ENCODE measurements at regions not wholly inside any gene's neighbourhood (a gene's known extent, or its start where the extent isn't known, plus 50 kb on each side); places are given as distances from the start of the nearest gene placed in this dataset.

DNA sequence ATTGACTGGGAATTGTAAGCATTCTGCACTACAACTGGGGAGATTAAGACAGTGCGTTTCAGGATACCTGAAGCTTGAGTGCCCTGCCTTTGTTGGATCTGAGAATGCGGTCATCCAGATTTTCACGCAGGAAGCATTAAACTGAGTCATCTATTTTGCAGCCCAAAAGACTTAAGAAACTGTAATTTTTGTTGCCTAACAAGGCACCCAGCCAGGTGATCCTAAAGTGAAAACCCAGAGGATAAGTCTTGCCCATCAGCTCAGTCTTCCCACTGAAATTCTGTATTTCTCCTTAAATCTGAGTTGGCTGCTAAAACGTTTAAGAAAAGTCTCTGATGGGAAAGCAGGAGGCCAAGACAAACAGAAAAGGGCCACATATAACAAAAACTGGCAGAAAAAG, 242.5 kb upstream of the TMCO5A start:
- intact Hi-C loops (cut with DNase I), result no loop called here
- Histone ChIP-seq H3K36me3 (no peaks in the 10 kb centered on the region), H3K4me1 (replicated peaks) (no peaks in the 10 kb centered on the region), H3K9me3 (no peaks in the 10 kb centered on the region), H3K27ac (no peak overlapping the region), H3K27me3 (replicated peaks; ENCODE audit: insufficient read depth) (no peaks in the 10 kb centered on the region), H3K4me3 (no peak overlapping the region)
- 58% methylated on average over 4 of the region's 4 CpGs for WGBS
- TF ChIP-seq, protein P1, sequence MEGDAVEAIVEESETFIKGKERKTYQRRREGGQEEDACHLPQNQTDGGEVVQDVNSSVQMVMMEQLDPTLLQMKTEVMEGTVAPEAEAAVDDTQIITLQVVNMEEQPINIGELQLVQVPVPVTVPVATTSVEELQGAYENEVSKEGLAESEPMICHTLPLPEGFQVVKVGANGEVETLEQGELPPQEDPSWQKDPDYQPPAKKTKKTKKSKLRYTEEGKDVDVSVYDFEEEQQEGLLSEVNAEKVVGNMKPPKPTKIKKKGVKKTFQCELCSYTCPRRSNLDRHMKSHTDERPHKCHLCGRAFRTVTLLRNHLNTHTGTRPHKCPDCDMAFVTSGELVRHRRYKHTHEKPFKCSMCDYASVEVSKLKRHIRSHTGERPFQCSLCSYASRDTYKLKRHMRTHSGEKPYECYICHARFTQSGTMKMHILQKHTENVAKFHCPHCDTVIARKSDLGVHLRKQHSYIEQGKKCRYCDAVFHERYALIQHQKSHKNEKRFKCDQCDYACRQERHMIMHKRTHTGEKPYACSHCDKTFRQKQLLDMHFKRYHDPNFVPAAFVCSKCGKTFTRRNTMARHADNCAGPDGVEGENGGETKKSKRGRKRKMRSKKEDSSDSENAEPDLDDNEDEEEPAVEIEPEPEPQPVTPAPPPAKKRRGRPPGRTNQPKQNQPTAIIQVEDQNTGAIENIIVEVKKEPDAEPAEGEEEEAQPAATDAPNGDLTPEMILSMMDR (IDR thresholded peaks at IDR 0.05), result no peak
- no peak for TF ChIP-seq POLR2A (IDR thresholded peaks at IDR 0.05)
- TF ChIP-seq POLR2AphosphoS5 (IDR thresholded peaks at IDR 0.05), result no peak
- DNase-seq (ENCODE audit: low spot score), result no peak

DNA sequence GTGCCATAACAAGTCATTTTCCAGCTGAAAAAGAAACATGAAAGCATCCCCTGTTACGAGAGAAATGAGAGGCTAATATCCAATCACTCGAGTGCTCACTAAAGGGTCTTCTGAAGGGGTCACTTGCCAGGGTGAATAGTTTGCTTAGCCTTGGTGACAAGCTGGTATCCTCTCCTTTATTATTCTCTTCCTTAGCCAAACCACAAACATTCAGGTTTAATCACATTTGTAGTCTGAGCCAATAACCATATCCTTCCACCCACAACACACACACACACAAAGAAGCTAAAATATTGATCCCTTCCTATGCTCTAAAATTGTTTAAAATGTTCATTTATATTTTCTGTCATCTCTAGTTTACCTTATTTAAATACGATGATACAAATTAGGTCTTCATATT, 240.5 kb upstream of the TMCO5A start:
- Histone ChIP-seq H3K4me3 (no peak overlapping the region), H3K4me1 (replicated peaks) (no peaks in the 10 kb centered on the region), H3K9me3 (no peaks in the 10 kb centered on the region), H3K27me3 (replicated peaks; ENCODE audit: insufficient read depth) (no peaks in the 10 kb centered on the region), H3K27ac (no peak overlapping the region), H3K36me3 (no peaks in the 10 kb centered on the region)
- DNase-seq (ENCODE audit: low spot score), result no peak
- intact Hi-C loops (cut with DNase I), result no loop called here
- 89% methylated on average over 3 of the region's 3 CpGs for WGBS
- no peak for TF ChIP-seq POLR2A (IDR thresholded peaks at IDR 0.05)
- no peak for TF ChIP-seq POLR2AphosphoS5 (IDR thresholded peaks at IDR 0.05)
- TF ChIP-seq, protein P1 (IDR thresholded peaks at IDR 0.05), result no peak

DNA sequence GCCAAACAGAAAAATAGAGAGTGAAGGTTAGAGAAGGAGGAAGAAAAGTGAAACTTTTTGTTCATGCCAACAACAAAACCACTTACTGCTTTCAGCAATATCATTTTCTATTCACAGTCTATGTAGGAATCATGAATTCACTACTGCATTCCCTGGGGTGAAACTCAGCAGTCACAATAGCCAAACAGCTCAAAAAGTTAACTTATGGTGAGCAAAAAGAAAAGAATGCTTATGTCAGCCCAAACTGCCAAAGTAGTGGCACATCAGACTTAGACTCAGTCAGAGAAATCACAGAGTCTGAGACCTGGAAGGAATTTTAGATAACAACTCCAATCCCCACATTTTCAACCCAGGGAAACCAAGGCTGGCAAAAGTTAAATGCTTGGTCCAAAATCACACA, 238.7 kb upstream of the TMCO5A start:
- DNase-seq (ENCODE audit: low spot score), result no peak
- intact Hi-C loops (cut with DNase I), result no loop called here
- TF ChIP-seq, protein P1 (IDR thresholded peaks at IDR 0.05), result no peak
- no peak for TF ChIP-seq POLR2A (IDR thresholded peaks at IDR 0.05)
- no peak for TF ChIP-seq POLR2AphosphoS5 (IDR thresholded peaks at IDR 0.05)
- H3K9me3 ChIP-seq, result no peaks in the 10 kb centered on the region
- no peaks in the 10 kb centered on the region for H3K4me1 ChIP-seq (replicated peaks)
- H3K27ac ChIP-seq, result no peak overlapping the region
- H3K36me3 ChIP-seq, result no peaks in the 10 kb centered on the region
- H3K27me3 ChIP-seq (replicated peaks; ENCODE audit: insufficient read depth), result no peaks in the 10 kb centered on the region
- no peak overlapping the region for H3K4me3 ChIP-seq

DNA sequence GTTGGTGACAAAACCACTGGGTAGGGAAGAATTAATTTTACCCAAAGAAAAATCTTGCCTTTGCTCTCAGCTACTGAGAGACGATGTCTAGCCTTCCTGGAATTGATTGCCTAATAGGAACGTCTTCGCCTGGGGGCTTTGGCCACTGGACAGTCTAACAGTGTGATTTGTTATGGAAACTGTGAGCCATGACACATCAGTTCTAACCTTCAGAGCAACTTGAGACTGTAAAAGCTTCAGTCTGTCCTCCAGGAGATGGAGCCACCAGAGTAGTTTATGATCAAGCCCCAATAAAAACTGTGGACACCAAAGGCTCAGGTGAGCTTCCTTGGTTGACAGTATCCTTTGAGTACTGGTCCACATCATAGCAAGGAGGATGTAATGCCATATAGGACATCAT, 235.8 kb upstream of the TMCO5A start:
- Histone ChIP-seq H3K27me3 (replicated peaks; ENCODE audit: insufficient read depth) (no peaks in the 10 kb centered on the region), H3K36me3 (no peaks in the 10 kb centered on the region), H3K9me3 (no peaks in the 10 kb centered on the region), H3K4me3 (no peak overlapping the region), H3K4me1 (replicated peaks) (no peaks in the 10 kb centered on the region), H3K27ac (no peak overlapping the region)
- no peak for DNase-seq (ENCODE audit: low spot score)
- TF ChIP-seq POLR2A (IDR thresholded peaks at IDR 0.05) (no peak), POLR2AphosphoS5 (IDR thresholded peaks at IDR 0.05) (no peak)
- TF ChIP-seq, protein P1 (IDR thresholded peaks at IDR 0.05), result no peak
- WGBS, result 88% methylated on average over 3 of the region's 3 CpGs
- intact Hi-C loops (cut with DNase I), result no loop called here

DNA sequence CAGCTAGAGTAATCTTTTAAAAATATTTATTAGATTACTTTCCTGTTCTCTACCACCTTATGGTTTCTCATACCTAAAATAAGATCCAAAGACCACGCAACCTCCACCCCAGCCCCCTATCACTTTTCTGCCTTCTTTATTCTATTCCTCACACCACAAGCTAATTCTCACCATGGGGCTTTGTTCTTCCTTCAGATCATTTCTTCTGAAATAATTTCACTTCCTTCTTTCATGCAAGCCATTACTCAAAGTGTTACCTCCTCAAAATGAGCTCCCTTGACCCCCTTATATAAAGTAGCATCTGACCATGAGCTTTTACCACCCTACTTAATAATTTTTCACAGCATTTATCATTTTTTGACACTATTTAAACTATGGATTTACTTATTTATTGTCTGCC, 233.2 kb upstream of the TMCO5A start:
- Histone ChIP-seq H3K9me3 (no peaks in the 10 kb centered on the region), H3K4me3 (no peak overlapping the region), H3K27me3 (replicated peaks; ENCODE audit: insufficient read depth) (no peaks in the 10 kb centered on the region), H3K27ac (no peak overlapping the region), H3K36me3 (no peaks in the 10 kb centered on the region), H3K4me1 (replicated peaks) (no peaks in the 10 kb centered on the region)
- WGBS, result 100% methylated on average over 1 of the region's 1 CpG
- TF ChIP-seq, protein P1 (IDR thresholded peaks at IDR 0.05), result no peak
- TF ChIP-seq POLR2A (IDR thresholded peaks at IDR 0.05) (no peak), POLR2AphosphoS5 (IDR thresholded peaks at IDR 0.05) (no peak)
- no peak for DNase-seq (ENCODE audit: low spot score)
- intact Hi-C loops (cut with DNase I), result no loop called here

Measured in prostate gland (tissue), 2 donors.